Ureter (tissue), 1 donor: ENCODE measurements at regions not wholly inside any gene's neighbourhood (a gene's known extent, or its start where the extent isn't known, plus 50 kb on each side); places are given as distances from the start of the nearest gene placed in this dataset.
"Not testable (repeated sequence)": the region's sequence is repeated elsewhere in the genome, so short reads cannot be mapped to it uniquely, and the experiment has no call there.

Source experiments
- DNase-seq: peaks from one replicate; pipeline ENCODE4 v3.0.0-alpha.2; 2020; ENCODE audit warnings: low spot score
- donor health status: DM: yes; HTN: yes; CAD: no.

DNA sequence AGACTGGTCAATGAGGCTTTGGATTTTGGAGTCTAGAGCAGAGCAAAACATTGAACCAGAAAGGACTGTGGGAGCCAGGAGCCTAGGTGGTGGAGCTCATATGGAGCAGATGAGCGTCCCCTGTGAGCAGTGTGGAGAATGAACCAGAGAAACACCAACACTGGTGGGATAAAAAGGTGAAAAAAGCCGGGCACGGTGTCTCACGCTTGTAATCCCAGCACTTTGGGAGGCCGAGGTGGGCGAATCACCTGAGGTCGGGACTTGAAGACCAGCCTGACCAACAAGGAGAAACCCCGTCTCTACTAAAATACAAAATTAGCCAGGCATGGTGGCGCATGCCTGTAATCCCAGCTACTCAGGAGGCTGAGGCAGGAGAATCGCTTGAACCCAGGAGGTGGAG lies 192.7 kb upstream of the CDH5 start:
- DNase-seq, result not testable (repeated sequence)

DNA sequence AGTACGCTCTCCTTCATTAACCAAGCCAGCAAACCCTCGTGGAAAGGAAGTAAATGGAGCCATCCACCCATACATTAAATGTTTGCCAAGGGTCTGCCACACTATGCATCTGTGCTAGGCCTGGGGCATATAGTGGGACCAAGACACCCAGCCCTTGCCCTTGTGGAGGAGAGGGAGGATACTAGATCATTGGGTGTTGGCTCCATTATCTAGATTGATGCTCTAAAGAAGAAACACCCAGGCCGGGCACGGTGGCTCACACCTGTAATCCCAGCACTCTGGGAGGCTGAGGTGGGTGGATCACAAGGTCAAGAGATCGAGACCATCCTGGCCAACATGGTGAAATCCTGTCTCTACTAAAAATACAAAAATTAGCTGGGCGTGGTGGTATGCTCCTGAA lies 193.3 kb upstream of the CDH5 start:
- not testable (repeated sequence) for DNase-seq

DNA sequence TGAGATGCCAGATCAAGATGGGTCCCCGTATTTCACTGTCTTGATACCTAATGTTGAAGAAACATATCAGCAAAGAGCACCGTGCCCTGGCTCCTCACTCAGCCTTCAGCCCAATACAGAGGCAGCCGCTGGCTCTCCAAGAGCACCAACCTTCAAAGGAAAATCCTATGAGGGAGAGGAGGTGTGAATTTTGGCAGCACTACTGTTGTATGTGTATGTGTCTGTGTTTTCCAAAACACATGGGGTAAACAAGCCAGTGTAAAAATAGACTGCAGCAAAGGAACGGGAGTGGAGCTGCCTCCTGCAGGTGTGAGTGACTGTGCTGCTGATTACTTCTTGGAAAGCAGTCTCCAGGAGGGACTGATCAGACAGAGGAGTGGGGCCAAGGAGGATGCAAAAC lies 194.0 kb upstream of the CDH5 start:
- DNase-seq, result no peak

DNA sequence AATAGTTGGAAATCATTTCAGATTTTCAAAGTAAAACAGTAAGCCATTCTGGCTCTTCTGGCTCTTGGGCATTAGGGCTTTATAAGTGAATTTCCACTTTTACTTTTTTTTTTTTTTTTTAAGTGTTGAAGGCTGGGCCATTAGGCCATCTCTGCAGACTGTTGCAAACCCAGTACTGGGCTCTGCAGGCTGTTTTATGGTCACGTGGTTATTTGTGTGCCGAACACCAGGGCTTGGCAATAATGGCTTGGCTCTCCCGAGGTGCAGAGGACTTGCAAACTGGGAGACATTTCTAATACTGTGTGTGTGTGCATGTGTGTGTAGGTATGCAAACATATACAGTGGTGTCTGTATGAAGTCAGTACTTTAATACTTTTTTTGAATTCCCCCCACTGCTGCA lies 194.9 kb upstream of the CDH5 start:
- no peak for DNase-seq

DNA sequence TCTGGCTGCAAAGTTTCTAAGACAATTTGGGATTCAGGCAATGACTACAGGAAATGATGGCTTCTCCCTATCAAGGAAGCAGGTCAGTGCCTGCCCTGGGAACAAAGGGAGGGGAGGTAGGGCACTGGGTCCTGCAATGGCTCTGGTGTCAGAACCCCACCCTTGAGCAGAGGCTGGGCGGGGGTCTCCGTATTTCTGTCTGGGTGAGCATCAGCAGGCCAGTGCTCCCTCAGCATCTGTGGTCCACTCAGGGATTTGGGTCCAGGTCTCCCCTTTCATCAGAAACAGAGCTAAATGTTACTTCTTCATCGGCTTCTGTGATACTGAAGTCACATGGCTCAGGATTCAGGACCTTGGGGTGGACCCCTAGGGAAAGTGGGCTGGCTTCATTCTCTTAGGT lies 195.5 kb upstream of the CDH5 start:
- no peak for DNase-seq

DNA sequence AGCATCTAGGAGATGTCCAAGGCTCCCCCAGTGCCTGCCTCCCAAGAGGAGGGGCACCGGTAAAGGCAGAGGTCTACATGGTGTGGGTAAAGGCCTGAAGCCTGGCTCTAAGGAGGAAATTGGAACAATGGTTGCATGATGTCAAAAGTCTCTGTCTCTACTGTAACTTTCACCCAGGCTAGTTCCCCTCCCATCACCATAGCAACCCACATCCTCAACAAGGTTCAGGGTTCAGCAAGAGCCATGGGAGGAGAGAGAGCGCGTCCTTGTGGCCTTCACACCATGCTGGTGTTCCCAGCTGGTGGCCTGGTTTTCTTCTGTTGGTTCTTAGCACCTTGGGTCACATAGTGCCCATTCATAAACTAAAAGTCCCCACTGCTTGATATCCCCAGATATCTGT lies 196.7 kb upstream of the CDH5 start:
- no peak for DNase-seq

DNA sequence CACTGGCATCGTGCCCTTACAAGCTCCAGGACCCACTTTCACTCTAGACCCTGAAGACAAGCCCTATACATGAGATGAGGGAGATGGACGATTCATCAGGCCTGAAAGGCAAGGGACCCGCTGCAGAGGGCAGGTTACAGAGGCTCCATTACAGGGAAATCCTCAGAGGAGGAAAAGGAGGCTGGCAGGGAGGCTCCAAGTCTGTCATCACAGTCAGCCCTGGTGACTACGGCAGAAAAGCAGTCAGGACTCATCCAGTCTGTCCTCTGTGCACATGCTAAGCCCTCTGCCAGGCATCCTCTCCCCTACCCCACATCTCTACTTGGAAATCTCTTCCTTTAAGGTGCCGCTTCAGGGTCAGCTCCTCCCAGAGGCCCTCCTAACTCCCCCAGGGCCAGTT lies 197.7 kb upstream of the CDH5 start:
- DNase-seq, result no peak

DNA sequence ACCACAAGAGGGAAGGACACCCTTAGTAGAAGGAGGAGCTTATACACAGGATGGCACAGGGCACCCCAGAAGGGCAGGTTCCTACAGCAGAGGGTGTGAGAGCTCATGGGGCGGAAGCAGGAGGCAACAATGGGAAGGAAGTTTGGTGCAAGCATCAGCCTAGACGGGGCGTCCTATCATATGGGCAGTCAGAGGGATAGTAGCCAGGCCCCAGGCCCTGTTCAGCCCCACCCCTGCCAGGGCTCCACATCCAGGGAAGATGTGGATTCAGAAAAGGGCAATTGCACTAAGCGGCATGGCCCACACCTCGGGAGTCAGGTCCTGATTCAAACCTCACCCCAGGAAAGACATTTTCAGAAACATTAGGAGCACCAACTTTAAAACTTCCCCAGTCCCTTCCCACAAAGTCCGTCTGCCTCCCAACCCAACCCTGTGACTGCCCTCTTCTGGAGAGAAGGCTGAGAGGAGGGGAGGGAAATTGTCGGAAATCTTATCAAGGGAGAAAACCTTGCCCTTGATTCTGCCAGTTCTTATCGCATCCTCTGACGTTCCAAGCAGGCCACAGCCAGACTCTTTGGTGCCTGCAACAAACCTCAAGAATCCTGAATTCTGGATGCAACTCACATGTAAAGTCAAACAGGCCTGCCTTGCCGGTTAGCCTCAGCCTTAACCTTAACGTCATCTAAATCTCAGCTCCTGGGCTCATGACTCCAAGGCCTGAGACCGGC lies 198.8 kb upstream of the CDH5 start:
- no peak for DNase-seq

DNA sequence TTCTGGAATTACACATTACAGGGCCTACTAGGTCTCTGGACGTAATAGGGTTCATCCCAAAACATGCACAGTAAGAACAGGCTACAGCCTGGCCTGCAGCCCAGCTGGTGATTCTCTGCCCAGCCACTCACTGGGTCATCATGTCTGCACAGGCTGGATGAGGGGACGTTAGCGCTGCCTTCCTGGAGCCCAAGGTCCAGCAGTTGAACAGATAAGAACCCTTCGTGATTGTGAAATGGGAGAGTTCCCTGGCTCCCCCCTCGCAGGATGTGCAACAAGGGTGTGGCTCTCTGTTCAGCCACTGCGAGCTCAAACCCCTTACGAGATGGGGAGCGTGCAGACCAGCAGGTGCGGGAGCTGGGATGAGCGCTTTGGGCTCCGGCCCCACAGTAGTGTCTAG lies 200.0 kb upstream of the CDH5 start:
- no peak for DNase-seq

DNA sequence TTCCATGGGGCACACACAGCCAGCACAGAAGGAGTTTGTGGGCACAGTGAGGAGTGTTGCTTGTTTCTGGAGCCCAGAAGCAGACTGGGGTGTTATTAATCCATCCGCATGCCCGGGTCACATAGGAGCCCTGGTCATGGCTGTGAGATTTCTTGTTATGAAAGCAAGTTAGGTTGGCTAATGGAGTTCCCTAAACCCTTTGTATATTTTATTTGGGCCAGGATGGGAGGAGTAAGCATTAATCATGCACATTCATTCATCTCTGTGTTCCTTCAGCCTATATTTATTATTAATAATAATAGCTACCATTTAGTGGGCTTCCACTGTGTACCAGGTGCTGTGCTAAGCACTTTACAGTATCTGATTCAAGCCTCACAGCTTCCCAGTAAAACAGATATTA lies 200.6 kb upstream of the CDH5 start:
- no peak for DNase-seq

DNA sequence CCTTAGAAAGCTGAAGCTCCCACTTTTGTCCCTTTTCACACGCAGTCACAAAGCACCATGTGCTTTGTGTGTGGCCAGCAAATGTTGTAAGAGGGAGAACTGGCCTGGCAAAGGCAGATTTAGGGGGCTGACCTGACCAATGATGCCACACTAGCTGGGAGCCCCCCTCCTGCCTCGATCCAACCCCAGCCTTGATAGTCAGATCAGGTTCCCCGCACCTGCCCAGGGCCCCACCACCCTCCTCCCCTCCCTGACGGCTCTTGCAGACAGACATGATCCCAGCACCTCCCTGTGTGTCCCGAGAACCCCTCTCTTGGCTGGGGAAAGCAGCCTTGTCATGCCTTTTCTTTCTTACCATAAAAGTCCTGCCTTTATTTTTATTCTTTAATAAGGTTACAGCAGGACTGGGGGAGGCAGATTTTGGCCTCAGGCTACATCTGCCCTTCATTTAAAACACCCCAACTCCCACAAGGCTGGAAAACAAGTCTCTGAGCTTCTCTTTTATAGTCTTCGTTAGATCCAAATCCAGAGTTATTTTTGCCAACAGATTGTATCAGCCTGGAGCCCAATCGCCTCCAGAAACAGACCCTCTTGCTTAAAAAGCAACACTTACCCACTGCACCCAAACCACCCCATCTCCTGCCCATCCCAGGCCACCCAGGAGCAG lies 201.8 kb upstream of the CDH5 start:
- DNase-seq, result no peak

DNA sequence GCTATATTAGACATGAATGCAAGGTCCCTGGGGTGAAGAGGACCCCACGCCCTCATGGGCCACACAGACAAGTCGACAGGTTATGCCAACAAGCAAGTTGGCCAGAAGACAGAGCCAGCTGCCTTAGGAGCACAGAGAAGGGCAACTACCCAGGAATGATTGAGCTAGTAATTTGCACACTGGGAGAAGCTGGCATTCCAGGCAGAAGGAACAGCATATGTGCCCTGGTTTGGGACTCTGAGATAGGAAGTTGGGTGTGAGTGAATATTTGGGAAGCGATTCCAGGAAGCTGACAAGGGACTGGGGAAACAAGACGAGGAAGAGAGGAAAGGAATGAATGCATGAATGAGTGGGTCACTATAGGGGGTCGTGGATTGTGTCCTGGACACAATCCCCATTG lies 203.7 kb upstream of the CDH5 start:
- DNase-seq, result no peak

DNA sequence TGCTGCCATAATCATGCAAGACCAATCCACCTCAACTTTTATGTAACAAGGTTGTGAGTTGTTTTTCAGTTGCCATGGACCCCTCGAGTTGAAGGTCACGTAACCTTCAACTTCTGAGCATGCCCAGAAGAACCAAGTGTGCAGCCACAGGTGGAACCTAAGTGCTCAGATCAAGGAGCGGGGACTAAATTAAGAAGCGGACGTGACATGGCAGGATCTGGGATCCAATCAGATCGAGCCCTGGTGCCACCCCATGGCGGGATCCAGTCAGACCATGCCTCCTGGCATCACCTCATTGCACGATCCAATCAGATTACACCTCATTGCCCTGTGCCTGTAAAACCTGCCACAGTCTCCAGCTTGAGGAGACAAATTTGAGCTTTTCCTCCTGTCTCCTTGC lies 204.5 kb upstream of the CDH5 start:
- no peak for DNase-seq

DNA sequence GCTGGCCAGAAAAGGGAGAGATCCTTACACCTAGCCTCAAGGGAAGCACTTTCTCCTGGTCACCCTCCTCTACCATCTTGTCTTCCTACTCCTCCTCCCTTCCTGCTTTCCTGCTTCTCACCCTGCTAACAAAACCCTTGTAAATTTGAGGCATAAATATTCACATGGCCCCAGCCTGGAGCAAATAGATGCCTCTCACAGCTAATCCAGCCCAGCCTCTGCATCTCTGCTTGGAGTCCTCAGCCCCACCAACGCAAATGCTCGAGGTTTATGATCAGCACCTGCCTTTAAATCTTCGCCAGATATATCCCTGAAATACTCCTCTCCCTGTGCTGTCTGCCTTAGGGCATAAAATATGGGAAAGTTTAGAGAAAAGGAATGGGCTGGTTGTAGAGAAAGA lies 205.2 kb upstream of the CDH5 start:
- no peak for DNase-seq

DNA sequence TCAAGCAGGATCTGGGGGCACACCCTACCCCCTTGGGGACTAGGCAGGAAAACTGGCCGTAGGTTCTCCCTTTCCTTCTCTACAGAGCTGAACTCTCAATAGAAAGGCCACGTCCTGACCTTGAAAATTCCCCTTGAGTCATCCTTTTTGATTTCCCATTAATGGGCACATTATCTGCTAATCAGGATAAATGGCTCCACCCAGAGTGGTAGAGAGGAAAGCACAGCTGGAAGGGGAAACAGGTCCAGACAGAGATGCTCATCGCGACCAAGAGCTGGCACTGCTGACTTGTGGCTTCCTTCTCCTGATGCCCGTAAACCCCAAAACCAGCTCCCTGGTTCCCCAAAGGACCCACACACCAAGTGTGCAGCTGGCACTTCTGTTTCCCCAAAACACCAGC lies 206.5 kb upstream of the CDH5 start:
- no peak for DNase-seq

DNA sequence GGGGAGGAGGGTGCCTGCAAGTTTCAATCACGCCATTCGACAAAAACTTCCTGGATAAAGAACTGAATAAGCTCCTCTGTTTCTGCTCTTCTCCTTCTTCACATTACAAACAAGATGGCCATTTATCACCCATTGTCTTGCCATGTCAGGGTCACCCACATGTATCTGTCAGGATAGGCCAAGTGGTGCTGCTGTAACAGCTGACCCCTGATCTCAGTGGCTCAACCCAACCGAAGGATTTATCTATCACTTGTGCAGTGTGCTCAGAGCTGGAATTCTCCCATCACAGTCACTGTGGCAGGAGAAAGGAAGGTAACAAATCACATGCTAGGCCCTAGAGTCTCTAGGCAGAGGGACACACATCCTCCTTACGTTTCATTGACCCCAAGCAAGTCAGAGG lies 210.0 kb upstream of the CDH5 start:
- no peak for DNase-seq

DNA sequence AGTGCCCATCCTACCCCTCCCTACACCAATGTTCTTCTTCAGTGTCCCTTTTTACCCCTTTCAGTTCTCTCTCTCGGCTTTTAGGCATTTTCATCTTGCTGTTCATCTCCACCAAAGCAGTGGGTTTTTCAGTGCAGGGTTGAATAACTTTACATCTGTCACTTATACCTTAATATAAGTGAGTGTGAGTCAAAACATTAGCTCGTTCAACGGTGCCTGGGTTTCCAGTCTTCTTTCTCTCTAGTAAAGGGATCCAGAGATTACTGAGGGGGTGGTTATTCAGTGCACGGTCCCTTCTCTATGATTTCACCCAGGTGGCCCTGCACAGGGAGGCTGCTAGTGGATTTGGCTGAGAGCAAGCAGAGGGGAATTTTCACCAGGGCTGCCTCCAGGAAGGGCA lies 210.6 kb upstream of the CDH5 start:
- DNase-seq, result no peak

DNA sequence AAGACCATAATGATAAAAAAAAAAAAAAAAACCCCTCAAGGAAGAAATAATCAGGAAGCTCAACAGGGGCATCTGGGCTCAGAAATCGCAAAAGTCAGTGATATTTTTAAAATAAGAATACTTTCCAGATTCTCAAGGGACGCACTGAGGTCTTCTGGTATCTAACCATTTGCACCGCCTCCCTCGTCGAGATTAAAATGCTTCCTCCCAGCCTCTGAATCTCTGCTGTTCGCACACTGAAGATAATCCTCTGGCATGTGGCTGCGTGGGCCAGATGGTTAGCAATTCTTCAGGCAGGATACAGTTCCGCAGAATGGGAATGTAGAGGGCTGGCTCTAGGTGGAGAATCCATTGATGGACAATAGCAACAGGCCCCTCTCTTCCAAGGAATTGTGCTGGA lies 211.7 kb upstream of the CDH5 start:
- DNase-seq, result no peak

DNA sequence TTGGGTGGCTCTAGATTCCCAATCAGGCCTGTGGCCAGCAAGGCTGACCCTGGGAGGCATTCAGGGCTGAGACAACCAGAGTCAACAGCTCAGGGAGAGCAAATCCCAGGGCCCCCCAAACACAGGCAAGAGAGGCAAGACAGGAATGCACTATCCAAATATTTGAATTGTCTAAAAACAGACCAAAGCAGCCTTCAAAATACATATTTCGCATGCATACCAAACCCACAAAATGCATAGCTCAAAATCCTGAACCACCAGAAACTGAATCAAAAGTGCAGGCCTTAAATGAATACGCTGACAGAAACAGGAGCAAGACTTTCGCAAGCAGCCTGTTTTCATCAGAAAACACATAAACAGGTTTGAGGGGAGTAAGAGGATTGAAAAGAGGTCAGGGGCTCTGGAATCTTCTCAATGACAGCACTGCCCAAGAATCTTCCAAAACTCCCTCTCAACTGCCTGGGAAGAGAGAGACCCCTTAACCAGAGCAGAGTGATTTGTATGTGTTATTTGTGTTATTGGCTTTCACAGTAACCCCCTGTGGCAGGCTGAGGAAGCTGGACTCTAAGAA lies 213.6 kb upstream of the CDH5 start:
- DNase-seq, result no peak

DNA sequence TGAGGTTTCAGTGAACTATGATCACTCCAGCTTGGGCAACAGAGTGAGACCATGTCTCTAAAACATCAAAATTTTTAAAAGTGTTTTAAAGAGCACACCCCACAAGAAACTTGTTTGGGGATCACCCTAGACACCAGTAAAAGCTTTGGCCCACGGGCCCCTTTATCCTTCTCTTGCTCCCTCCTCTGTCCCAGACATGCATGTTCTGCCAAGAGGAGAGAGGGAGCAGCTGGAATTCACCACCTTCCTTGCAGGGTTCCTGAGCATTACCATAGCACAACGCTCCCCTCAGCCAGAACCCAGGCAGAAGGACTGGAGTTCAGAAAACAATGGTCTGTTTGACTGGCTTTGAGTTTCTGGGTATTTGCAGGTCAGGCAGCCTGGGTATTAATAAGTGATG lies 214.3 kb upstream of the CDH5 start:
- no peak for DNase-seq

DNA sequence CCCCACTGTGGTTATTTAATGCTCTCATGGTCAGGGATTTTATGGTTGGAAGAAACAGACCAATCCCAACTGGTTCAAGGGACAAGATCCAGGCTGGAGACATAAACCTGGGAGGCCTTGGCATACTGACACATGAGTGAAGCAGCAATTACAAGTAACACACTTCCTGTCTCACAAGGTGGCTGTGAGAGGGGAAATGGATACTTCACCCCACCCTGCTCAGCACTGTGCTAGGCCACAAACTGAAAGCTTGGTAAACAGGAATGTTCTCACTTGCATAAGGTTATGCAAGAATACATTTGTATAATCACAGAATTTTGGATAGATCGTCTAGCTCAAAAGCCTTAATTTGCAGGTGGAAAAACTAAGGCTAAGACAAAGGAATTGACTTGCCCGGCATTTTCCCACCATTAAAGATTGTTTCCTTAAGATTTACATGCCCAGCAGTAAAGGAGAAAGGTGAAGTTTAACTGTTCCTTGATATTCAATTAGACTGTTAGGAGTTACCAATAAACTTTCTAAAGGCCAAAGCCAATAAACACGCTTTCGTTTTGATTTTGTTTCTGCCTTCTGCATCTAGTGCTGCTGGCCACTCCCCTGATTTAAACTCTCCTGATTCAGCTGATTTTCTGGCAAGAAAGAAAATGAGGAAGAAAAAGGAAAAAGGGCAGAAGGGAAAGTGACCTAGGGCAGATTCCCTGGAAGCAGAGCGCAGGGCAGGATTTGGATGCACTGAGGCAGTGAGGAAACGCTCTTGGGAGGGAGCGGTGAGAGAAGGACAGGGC lies 215.6 kb upstream of the CDH5 start:
- DNase-seq, result no peak

DNA sequence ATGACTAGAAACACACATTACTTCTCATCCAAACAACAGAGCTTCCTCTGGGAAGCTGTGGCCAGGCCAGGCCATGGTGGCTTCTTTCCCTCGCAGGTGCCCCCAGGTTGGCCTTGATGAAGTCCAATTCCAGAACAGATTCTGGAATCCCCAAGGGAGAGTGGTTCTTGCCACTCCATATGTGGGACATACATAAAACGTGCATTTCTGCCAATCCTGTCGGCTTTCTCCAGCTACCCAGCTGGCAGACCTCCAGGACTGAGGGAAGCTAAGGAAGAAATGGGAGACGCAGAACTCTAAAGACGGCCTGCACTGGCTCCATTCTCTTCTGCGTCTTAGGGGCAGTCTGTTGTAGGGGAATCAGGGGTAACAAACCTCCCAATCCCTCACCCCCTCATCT lies 219.2 kb upstream of the CDH5 start:
- DNase-seq, result no peak

DNA sequence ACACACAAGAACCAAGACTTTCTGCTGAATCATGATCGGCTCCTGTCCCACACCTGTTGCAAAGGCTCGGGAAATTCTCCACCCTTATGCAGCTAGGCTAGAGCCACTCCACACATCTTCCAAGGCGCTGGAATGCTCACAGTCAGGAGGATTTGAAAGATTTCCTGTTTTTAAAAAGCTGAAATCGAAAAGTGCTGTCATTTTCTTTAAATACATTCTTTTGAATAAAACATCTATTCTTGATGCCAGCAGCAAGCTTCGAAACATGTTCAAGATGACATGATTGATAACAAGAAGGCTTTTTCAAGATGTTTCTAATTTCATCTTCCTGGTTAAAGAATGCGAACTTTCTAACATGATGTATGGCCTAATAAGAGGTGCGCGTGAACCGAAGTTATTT lies 219.7 kb upstream of the CDH5 start:
- no peak for DNase-seq
